Effector CD4-positive, alpha-beta T cell (primary cell): ENCODE measurements at regions not wholly inside any gene's neighbourhood (a gene's known extent, or its start where the extent isn't known, plus 50 kb on each side); places are given as distances from the start of the nearest gene placed in this dataset.

Experiments used
- DNase-seq: peaks from one replicate; pipeline ENCODE4 v3.0.0-alpha.2; 2020

DNA sequence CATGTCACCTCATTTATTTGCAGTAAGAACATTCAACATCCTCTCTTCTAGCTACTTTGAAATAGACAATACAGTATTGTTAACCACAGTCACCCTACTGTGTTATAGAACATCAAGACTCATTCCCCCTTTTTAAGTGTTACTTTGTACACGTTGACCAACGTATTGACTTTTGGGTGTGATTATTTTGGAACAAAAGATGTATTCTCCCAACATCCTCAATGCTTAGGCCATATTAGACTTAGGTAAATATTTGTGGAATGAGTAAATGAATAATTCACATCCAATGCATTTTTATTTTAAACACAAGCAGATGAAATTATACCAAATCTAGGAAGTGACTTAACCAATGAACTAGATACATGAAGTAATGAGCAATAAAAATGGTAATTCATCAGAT lies 296.6 kb downstream of the CHRM3 start:
- no peak for DNase-seq

- no peak for DNase-seq
Observed at GRCh38 chr1:239686386-239686785, 300.0 kb downstream of the CHRM3 start.

DNA sequence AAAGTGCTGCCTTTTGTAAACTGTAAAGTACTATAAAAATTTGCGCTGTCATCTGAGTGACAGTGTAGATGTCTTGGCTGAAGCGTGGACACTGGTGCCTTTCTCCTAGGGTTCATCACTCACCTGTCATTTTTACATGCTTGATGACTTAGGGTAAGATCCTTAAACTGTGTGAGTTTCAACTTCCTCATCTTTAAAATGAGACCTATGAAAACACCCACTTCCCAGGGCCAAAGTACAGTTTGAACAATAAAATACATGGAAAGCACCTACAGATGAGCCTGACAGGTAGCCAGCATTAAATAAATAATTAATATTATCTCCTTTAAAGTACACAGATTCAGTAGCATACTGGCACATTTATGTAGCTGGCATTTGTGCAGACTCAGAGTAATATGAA lies 309.9 kb downstream of the CHRM3 start:
- no peak for DNase-seq

DNA sequence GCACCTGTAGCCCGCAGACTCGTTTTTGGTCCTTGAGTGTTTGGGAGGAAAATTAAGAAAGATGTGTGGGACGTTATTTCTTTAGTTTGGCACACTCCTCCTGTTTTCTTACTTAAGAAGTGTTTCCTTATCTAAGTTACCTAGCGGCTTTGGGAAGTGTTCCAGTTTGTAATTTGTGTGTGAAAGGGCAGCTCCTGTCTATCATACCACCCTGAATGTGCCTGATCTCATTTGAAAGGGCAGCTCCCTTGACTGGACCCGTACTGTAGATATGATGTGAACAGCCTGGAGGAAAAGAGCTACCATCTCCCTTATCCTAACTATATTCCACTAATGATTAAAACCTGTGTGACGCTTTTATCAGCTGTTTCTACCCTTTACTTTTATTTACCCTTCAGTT lies 314.3 kb downstream of the CHRM3 start:
- DNase-seq = no peak

DNA sequence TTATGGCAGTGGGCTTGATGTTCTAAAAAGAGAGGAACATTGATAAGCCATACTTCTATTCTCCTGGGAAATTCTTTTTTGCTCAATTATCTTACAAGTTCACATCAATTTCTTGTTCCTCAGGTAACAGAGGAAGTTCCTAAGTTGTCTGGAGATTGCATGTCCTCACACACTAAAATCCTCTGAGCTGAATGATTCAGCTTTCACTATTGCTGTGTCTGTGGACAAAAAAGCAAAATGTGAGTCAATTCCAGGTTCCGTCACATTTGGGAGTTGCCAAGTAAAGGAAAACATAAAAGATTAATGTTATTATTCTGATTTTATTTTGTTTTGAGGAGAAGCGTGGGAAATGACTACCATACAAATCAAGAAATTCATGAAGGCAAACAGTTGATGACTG lies 316.7 kb downstream of the CHRM3 start:
- DNase-seq = no peak

DNA sequence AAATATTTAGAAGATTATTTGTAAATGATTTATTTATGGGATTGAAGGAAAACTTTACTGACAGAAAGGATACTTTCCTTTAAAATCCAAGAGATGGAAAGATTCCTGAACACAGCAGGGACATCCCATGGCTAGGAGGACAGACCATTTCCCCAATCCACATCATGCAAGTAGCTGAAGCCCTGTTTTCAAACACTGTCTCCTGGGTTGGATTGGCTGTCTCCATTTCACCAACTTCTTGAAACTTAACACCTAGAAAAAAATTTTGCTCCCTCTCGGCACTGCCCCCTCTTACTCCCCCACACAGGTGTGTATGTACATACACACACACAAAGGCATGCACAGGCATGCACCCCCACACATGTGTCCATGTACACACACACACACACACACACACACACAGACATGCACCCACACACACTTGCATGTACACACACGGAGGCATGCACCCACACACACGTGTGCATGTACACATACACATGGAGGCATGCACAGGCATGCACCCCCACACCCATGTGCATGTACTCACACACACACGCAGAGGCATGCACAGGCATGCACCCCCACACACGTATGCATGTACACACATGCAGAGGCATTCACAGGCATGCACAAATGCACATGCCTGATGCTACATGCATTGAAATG lies 320.0 kb downstream of the CHRM3 start:
- no peak for DNase-seq

DNA sequence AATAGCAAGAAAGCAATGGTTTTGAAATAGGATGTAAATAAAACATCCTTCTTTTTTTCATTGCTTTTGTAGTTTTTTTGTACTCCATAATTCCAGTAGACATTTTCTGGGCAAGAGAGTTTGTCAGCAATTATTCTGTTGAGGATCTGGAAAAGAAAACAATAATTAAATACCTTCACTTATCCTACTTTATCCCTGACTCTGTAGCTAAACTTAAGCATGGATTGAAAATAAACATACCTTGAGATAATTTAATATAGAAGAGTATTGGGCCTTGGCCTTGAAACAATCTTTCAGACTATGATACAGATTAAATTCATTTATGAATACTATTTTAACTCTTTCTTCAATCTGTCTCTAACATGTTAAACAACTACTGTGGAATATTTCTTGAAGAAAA lies 321.2 kb downstream of the CHRM3 start:
- DNase-seq = no peak

GRCh38 chr1:239708622-239709021 lies 322.3 kb downstream of the CHRM3 start:
- no peak for DNase-seq

- DNase-seq = no peak
Observed at GRCh38 chr1:239711768-239712167, 325.4 kb downstream of the CHRM3 start.

GRCh38 chr1:239717097-239717917 lies 330.9 kb downstream of the CHRM3 start:
- no peak for DNase-seq

- DNase-seq = no peak
Observed at GRCh38 chr1:239717918-239718184, 331.5 kb downstream of the CHRM3 start.

- DNase-seq = no peak
Observed at GRCh38 chr1:239718571-239718970, 332.2 kb downstream of the CHRM3 start.

DNA sequence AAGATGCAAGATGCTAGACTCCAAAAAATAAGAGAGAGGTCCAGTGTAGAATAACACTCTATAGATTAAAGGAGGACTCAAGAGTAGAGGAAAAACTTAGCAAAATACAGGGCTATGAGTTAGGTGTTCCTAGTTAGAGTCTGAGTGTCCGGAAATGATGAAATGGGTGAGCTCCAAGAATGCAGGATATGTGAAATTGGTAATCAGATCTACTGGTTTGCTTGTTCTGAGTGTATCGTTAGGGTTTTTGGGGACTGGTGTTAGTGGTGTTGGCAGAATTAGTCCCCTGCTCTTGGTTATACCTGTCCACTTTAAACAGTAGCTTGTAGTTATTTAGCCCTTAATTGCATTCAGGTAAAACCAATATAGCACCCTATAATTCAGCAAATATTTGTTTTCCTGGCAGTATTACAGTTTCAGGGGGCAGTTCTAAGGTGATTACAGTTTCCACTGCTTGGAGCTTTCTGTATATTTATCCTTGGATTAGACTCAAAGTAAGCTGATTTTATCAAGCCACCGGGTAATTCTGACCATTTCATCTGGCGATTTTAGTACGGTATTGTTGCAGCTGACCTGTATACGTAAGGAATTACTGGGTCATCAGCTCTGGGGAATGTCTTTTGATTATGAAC lies 332.7 kb downstream of the CHRM3 start:
- no peak for DNase-seq

- DNase-seq = peak; percentile 29
Observed at GRCh38 chr1:239719642-239720258, 333.4 kb downstream of the CHRM3 start.

- DNase-seq = no peak
Observed at GRCh38 chr1:239722035-239722434, 335.7 kb downstream of the CHRM3 start.

DNA sequence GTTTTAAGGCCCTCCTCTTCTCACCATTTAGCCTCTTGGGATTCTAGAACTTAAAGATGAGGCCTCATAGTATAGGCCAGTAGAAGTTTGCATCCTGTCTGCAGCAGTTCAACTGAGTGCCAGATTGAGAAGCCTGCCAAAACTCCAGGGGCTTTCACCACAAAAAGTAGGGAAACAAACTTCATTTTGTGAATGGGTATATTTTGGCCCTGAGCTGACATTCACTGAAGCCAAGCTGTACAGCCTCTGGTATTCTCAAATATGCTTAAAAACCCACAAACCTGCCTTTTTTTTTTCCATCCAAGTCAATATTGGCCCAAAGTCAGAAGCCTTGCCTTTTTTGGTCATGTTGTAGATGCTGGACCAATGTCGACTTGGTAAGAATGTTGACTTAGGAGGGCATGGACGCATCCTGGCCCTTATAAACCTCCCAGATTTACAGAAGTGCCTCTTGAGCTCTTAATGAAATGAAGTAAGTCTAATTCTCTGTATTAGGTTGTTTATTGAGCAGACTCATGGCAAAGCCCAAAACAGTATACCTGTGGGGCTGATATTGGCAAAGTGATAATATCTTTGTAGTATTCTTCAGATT lies 337.5 kb downstream of the CHRM3 start:
- no peak for DNase-seq

DNA sequence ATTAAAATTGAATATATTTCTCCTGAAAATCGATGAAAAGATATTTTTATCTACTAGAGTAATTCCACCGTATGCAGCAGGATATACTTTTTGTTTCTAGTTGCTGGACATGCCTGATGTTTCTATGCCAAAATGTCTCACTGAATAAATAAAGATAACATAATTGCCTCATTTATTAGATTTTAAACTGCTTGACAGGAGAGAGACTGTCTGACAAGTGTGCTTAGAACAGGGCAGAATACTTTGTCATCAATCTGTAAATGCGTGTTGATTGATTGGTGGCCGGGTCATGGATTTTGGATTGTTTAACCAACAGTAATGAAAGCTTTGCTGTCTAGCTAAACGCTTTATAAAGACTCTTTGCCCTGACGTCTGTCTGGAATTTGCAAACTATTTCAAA lies 339.0 kb downstream of the CHRM3 start:
- DNase-seq = no peak

DNA sequence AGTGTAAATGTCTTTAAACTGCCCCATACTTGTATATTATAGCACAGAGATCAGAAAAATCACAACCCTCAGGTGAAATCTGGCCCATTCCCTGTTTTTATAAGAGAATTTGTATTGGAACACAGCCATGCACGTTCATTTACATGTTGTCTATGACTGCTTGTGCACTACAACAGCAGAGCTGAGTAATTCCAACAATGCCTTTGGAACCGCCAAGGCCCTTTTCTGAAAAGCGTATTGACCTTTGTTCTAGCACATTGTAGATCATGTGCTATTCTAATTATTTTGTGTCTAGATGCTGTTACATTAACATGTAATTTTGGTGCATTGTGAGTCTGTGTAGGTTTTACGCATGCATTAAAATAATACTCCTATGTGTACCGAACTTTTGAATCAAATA lies 339.6 kb downstream of the CHRM3 start:
- DNase-seq = no peak

DNA sequence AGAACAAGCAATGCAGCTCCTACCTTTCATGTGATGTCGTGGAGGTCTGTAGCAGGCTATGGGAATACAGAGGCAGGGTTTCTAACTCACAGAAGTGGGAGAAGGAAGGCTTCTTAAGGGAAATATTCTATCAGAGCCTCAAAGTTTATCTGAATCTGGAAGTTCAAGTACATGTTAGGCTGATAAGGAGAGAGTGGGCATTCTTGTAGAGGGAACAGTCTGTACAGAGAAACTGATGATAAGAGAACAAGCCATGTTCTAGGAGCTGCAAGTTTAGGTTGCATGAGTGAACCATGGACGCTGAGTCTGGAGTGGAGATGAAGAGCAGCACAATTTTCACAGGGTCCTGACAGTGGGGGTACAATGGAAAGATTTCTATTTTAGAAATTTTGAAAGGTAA lies 344.0 kb downstream of the CHRM3 start:
- DNase-seq = no peak

DNA sequence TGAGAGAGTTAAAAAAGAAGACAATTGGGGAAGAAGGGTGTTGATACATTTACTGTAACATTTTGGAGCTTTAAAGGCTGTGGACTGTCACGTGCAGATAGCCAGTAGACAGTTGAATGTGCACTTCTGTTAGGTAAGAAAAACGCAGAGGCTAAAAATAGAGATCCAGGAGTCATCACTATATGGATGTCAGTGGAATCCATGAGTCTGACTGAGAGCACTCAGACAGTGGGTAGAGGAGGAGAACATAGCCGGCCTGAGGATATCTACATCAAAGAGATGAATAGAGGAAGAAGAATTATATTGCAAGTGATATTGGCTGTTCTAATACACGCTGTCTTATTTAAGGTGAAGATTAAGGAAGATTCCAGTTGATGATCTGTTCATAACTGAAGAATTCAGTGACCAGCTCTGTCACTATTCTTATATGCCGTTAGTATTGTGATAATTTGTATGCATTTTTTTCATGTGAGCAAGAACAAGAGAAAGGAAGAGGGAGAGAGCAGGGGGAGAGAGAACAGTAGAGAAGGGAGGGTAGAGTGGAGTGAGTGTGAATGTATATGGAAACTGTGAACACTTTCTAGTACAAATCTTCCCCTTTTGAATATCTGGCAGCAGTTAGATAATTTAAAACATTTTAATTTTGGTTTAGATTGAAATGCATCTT lies 344.8 kb downstream of the CHRM3 start:
- no peak for DNase-seq

DNA sequence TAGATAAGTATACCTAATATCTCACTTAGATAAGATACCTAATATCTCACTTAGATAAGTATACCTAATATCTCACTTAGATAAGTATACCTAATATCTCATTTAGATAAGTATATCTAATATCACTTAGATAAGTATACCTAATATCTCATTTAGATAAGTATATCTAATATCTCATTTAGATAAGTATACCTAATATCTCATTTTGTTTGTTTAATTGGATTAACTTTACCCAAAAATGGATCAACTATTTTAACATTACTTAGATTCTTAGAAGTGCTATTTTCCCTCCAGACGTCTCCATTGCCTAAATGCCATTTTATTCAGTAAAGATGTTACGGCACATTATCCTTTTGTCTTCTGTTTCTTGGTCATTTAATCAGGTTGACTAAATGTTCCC lies 346.4 kb downstream of the CHRM3 start:
- DNase-seq = no peak

GRCh38 chr1:239733995-239734394 lies 347.6 kb downstream of the CHRM3 start:
- no peak for DNase-seq

- DNase-seq = no peak
Observed at GRCh38 chr1:239735111-239735510, 348.7 kb downstream of the CHRM3 start.
